Bronchial epithelial cell (primary cell): ENCODE measurements at regions not wholly inside any gene's neighbourhood (a gene's known extent, or its start where the extent isn't known, plus 50 kb on each side); places are given as distances from the start of the nearest gene placed in this dataset.

Experiments used
- DNase-seq: peaks from one replicate; pipeline ENCODE4 v3.0.0-alpha.2; 2010; ENCODE audit warnings: low read depth
- FAIRE-seq: peaks from 2 replicates; lab custom pipeline; 2011; peaks lifted over from hg19 to GRCh38; lab: Jason Lieb, UNC
- H3K27me3 ChIP-seq: 2 replicates; pipeline ENCODE4 v1.5.1; 2011; ENCODE audit warnings: low read length; ENCODE audit not compliant: control insufficient read depth, insufficient read depth
- H3K36me3 ChIP-seq: 2 replicates; pipeline ENCODE4 v1.5.1; 2011; ENCODE audit warnings: low read length; ENCODE audit not compliant: control insufficient read depth, insufficient read depth
- H3K4me3 ChIP-seq: 2 replicates; pipeline ENCODE4 v1.5.1; 2011; ENCODE audit warnings: mild to moderate bottlenecking, low read depth, low read length, control low read depth
- TF ChIP-seq, protein P1 (sequence below): IDR thresholded peaks from 2 replicates; pipeline ENCODE4 v1.5.1; 2011; ENCODE audit warnings: mild to moderate bottlenecking, moderate library complexity, low read length, control low read depth, inconsistent platforms; ENCODE audit not compliant: insufficient read depth, severe bottlenecking

GRCh38 chr6:16811277-16811979 is 50.2 kb upstream of the ATXN1 start:
- Histone ChIP-seq H3K27me3 (no peaks in the 10 kb centered on the region), H3K4me3 (no peak overlapping the region), H3K36me3 (no peaks in the 10 kb centered on the region)
- DNase-seq (no peak), FAIRE-seq (no peak)
- TF ChIP-seq, protein P1, sequence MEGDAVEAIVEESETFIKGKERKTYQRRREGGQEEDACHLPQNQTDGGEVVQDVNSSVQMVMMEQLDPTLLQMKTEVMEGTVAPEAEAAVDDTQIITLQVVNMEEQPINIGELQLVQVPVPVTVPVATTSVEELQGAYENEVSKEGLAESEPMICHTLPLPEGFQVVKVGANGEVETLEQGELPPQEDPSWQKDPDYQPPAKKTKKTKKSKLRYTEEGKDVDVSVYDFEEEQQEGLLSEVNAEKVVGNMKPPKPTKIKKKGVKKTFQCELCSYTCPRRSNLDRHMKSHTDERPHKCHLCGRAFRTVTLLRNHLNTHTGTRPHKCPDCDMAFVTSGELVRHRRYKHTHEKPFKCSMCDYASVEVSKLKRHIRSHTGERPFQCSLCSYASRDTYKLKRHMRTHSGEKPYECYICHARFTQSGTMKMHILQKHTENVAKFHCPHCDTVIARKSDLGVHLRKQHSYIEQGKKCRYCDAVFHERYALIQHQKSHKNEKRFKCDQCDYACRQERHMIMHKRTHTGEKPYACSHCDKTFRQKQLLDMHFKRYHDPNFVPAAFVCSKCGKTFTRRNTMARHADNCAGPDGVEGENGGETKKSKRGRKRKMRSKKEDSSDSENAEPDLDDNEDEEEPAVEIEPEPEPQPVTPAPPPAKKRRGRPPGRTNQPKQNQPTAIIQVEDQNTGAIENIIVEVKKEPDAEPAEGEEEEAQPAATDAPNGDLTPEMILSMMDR = no peak
